GM21786 (cell line): ENCODE measurements at regions not wholly inside any gene's neighbourhood (a gene's known extent, or its start where the extent isn't known, plus 50 kb on each side); places are given as distances from the start of the nearest gene placed in this dataset.

Experiments
- ATAC-seq: cut with Tn5 transposase; IDR thresholded peaks from one replicate; pipeline ENCODE4 v1.9.1; 2021; ENCODE audit not compliant: unreplicated experiment

GRCh38 chr2:20523073-20523798 is 76.4 kb downstream of the RHOB start:
- ATAC-seq, result no peak

GRCh38 chr2:20523799-20524187 is 76.9 kb downstream of the RHOB start:
- ATAC-seq, result no peak

- ATAC-seq, result peak; percentile 80
Observed at GRCh38 chr2:20524412-20525040, 77.7 kb downstream of the RHOB start.

- peak; percentile 90 for ATAC-seq
Observed at GRCh38 chr2:20525041-20526035, 78.5 kb downstream of the RHOB start.

- ATAC-seq, result no peak
Observed at GRCh38 chr2:20526160-20526559, 79.3 kb downstream of the RHOB start.

- ATAC-seq, result no peak
Observed at GRCh38 chr2:20526708-20527107, 79.8 kb downstream of the RHOB start.

GRCh38 chr2:20528713-20529112 is 81.8 kb downstream of the RHOB start:
- ATAC-seq, result no peak

GRCh38 chr2:20530520-20530919 is 83.6 kb downstream of the RHOB start:
- ATAC-seq, result no peak

GRCh38 chr2:20531633-20532262 is 84.9 kb downstream of the RHOB start:
- no peak for ATAC-seq

GRCh38 chr2:20532634-20533437 is 86.0 kb downstream of the RHOB start:
- no peak for ATAC-seq

- no peak for ATAC-seq
Observed at GRCh38 chr2:20533993-20534622, 87.2 kb downstream of the RHOB start.

- no peak for ATAC-seq
Observed at GRCh38 chr2:20534913-20535801, 88.3 kb downstream of the RHOB start.

GRCh38 chr2:20536619-20537422 is 89.9 kb downstream of the RHOB start:
- no peak for ATAC-seq

- no peak for ATAC-seq
Observed at GRCh38 chr2:20537423-20538307, 90.8 kb downstream of the RHOB start.

GRCh38 chr2:20538308-20539132 is 91.6 kb downstream of the RHOB start:
- ATAC-seq, result no peak

- no peak for ATAC-seq
Observed at GRCh38 chr2:20539133-20539719, 92.4 kb downstream of the RHOB start.
